Progenitor cell of endocrine pancreas (in vitro differentiated cells): ENCODE measurements at regions not wholly inside any gene's neighbourhood (a gene's known extent, or its start where the extent isn't known, plus 50 kb on each side); places are given as distances from the start of the nearest gene placed in this dataset.
"Not testable (repeated sequence)": the region's sequence is repeated elsewhere in the genome, so short reads cannot be mapped to it uniquely, and the experiment has no call there.

Experiments used
- DNase-seq: peaks from one replicate; pipeline ENCODE4 v3.0.0; 2021; ENCODE audit warnings: low spot score; ENCODE audit not compliant: unreplicated experiment
- H3K27ac Mint-ChIP-seq: 2 replicates; pipeline ENCODE4 v1.8.0; 2021; ENCODE audit warnings: mild to moderate bottlenecking, moderate library complexity, mixed read lengths
- H3K27me3 Mint-ChIP-seq: 2 replicates; pipeline ENCODE4 v1.8.0; 2021; ENCODE audit warnings: mixed read lengths
- H3K36me3 Mint-ChIP-seq: 2 replicates; pipeline ENCODE4 v1.8.0; 2022; ENCODE audit warnings: mixed read lengths; ENCODE audit not compliant: insufficient read depth
- H3K4me1 Mint-ChIP-seq: 2 replicates; pipeline ENCODE4 v1.8.0; 2021; ENCODE audit warnings: low read depth, mixed read lengths
- H3K4me3 Mint-ChIP-seq: 2 replicates; pipeline ENCODE4 v1.8.0; 2021; ENCODE audit warnings: low read depth, mild to moderate bottlenecking, moderate library complexity, mixed read lengths
- H3K9me3 Mint-ChIP-seq: 2 replicates; pipeline ENCODE4 v1.8.0; 2021; ENCODE audit warnings: low read depth, mixed read lengths
- CTCF ChIP-seq: fragments of 200-600 bp; sonication (generic); IDR thresholded peaks from one replicate; pipeline ENCODE4 v1.5.0; 2021; ENCODE audit warnings: antibody characterized with exemption, mild to moderate bottlenecking; ENCODE audit not compliant: unreplicated experiment

- TF ChIP-seq CTCF = no peak
- Mint-ChIP-seq H3K27me3 (no peaks in the 10 kb centered on the region), H3K9me3 (peaks cover 5% of the 10 kb centered on the region), H3K27ac (no peak overlapping the region), H3K4me1 (peaks cover 5% of the 10 kb centered on the region), H3K36me3 (no peaks in the 10 kb centered on the region), H3K4me3 (no peak overlapping the region)
- no peak for DNase-seq
Observed at GRCh38 chr6:164048840-164049516, 634.5 kb downstream of the QKI start.

GRCh38 chr6:164045082-164045481 is 630.6 kb downstream of the QKI start:
- H3K9me3 Mint-ChIP-seq = peaks cover 15% of the 10 kb centered on the region
- no peak for DNase-seq
- no peak for TF ChIP-seq CTCF
- no peak overlapping the region for H3K4me3 Mint-ChIP-seq
- H3K27ac Mint-ChIP-seq = no peak overlapping the region
- H3K27me3 Mint-ChIP-seq = no peaks in the 10 kb centered on the region
- peaks cover 5% of the 10 kb centered on the region for H3K4me1 Mint-ChIP-seq
- H3K36me3 Mint-ChIP-seq = peaks cover 2% of the 10 kb centered on the region

GRCh38 chr6:164043656-164044055 is 629.1 kb downstream of the QKI start:
- H3K4me1 Mint-ChIP-seq, H3K36me3 Mint-ChIP-seq, H3K27ac Mint-ChIP-seq, H3K27me3 Mint-ChIP-seq, H3K4me3 Mint-ChIP-seq, DNase-seq: not testable (repeated sequence)
- H3K9me3 Mint-ChIP-seq = peaks cover 15% of the 10 kb centered on the region

GRCh38 chr6:164042212-164042611 is 627.7 kb downstream of the QKI start:
- TF ChIP-seq CTCF = no peak
- Mint-ChIP-seq H3K4me3 (no peak overlapping the region), H3K27me3 (no peaks in the 10 kb centered on the region), H3K4me1 (no peaks in the 10 kb centered on the region), H3K36me3 (peaks cover 2% of the 10 kb centered on the region), H3K27ac (no peak overlapping the region), H3K9me3 (peaks cover 10% of the 10 kb centered on the region)
- DNase-seq = no peak

- H3K4me1 Mint-ChIP-seq = no peaks in the 10 kb centered on the region
- no peak for TF ChIP-seq CTCF
- H3K36me3 Mint-ChIP-seq = peaks cover 2% of the 10 kb centered on the region
- no peak overlapping the region for H3K27ac Mint-ChIP-seq
- DNase-seq = no peak
- H3K4me3 Mint-ChIP-seq = no peak overlapping the region
- peaks cover 10% of the 10 kb centered on the region for H3K9me3 Mint-ChIP-seq
- no peaks in the 10 kb centered on the region for H3K27me3 Mint-ChIP-seq
Observed at GRCh38 chr6:164040994-164041393, 626.5 kb downstream of the QKI start.

GRCh38 chr6:164039954-164040375 is 625.4 kb downstream of the QKI start:
- no peak overlapping the region for H3K4me3 Mint-ChIP-seq
- DNase-seq = no peak
- H3K36me3 Mint-ChIP-seq = peaks cover 2% of the 10 kb centered on the region
- peaks cover 10% of the 10 kb centered on the region for H3K9me3 Mint-ChIP-seq
- H3K27ac Mint-ChIP-seq = no peak overlapping the region
- no peaks in the 10 kb centered on the region for H3K27me3 Mint-ChIP-seq
- H3K4me1 Mint-ChIP-seq = no peaks in the 10 kb centered on the region
- TF ChIP-seq CTCF = no peak
